ENCODE measurements at regions not wholly inside any gene's neighbourhood (a gene's known extent, or its start where the extent isn't known, plus 50 kb on each side); places are given as distances from the start of the nearest gene placed in this dataset.

- H3K4me1 ChIP-seq (ENCODE audit: control insufficient read depth, insufficient read depth, low read length): peaks cover 24% of the 10 kb centered on the region
- no peak overlapping the region for H3K4me3 ChIP-seq (ENCODE audit: low read length)
- H3K27me3 ChIP-seq (ENCODE audit: control insufficient read depth, insufficient read depth, low read length): no peaks in the 10 kb centered on the region
- no peaks in the 10 kb centered on the region for H3K9me3 ChIP-seq (ENCODE audit: control insufficient read depth, low read length)
- H3K9ac ChIP-seq (ENCODE audit: low read length): no peak overlapping the region
- no peaks in the 10 kb centered on the region for H3K36me3 ChIP-seq (ENCODE audit: control insufficient read depth, insufficient read depth, low read length)
Measured at GRCh38 chr20:17881741-17882064, 86.9 kb downstream of the SNX5 start.

- Histone ChIP-seq H3K4me3 (ENCODE audit: low read length) (no peak overlapping the region), H3K27me3 (ENCODE audit: control insufficient read depth, insufficient read depth, low read length) (no peaks in the 10 kb centered on the region), H3K9ac (ENCODE audit: low read length) (no peak overlapping the region), H3K36me3 (ENCODE audit: control insufficient read depth, insufficient read depth, low read length) (no peaks in the 10 kb centered on the region), H3K4me1 (ENCODE audit: control insufficient read depth, insufficient read depth, low read length) (peaks cover 49% of the 10 kb centered on the region), H3K9me3 (ENCODE audit: control insufficient read depth, low read length) (no peaks in the 10 kb centered on the region)
Measured at GRCh38 chr20:17878912-17879602, 89.5 kb downstream of the SNX5 start.

GRCh38 chr20:17878069-17878911 lies 90.3 kb downstream of the SNX5 start:
- H3K9me3 ChIP-seq (ENCODE audit: control insufficient read depth, low read length): no peaks in the 10 kb centered on the region
- H3K4me1 ChIP-seq (ENCODE audit: control insufficient read depth, insufficient read depth, low read length): peaks cover 57% of the 10 kb centered on the region
- no peak overlapping the region for H3K4me3 ChIP-seq (ENCODE audit: low read length)
- H3K9ac ChIP-seq (ENCODE audit: low read length): no peak overlapping the region
- H3K36me3 ChIP-seq (ENCODE audit: control insufficient read depth, insufficient read depth, low read length): no peaks in the 10 kb centered on the region
- H3K27me3 ChIP-seq (ENCODE audit: control insufficient read depth, insufficient read depth, low read length): no peaks in the 10 kb centered on the region

GRCh38 chr20:17875981-17876385 lies 92.6 kb downstream of the SNX5 start:
- peaks cover 56% of the 10 kb centered on the region for H3K4me1 ChIP-seq (ENCODE audit: control insufficient read depth, insufficient read depth, low read length)
- H3K36me3 ChIP-seq (ENCODE audit: control insufficient read depth, insufficient read depth, low read length): no peaks in the 10 kb centered on the region
- H3K9ac ChIP-seq (ENCODE audit: low read length): peak overlapping the region; percentile 50
- no peak overlapping the region for H3K4me3 ChIP-seq (ENCODE audit: low read length)
- H3K9me3 ChIP-seq (ENCODE audit: control insufficient read depth, low read length): no peaks in the 10 kb centered on the region
- H3K27me3 ChIP-seq (ENCODE audit: control insufficient read depth, insufficient read depth, low read length): no peaks in the 10 kb centered on the region

- Histone ChIP-seq H3K4me3 (ENCODE audit: low read length) (no peak overlapping the region), H3K4me1 (ENCODE audit: control insufficient read depth, insufficient read depth, low read length) (peaks cover 56% of the 10 kb centered on the region), H3K9ac (ENCODE audit: low read length) (peak overlapping the region; percentile 50), H3K9me3 (ENCODE audit: control insufficient read depth, low read length) (no peaks in the 10 kb centered on the region), H3K27me3 (ENCODE audit: control insufficient read depth, insufficient read depth, low read length) (no peaks in the 10 kb centered on the region), H3K36me3 (ENCODE audit: control insufficient read depth, insufficient read depth, low read length) (no peaks in the 10 kb centered on the region)
Measured at GRCh38 chr20:17875106-17875980, 93.3 kb downstream of the SNX5 start.

- Histone ChIP-seq H3K4me1 (ENCODE audit: control insufficient read depth, insufficient read depth, low read length) (peaks cover 56% of the 10 kb centered on the region), H3K4me3 (ENCODE audit: low read length) (peak overlapping the region; percentile 5), H3K36me3 (ENCODE audit: control insufficient read depth, insufficient read depth, low read length) (no peaks in the 10 kb centered on the region), H3K9ac (ENCODE audit: low read length) (peak overlapping the region; percentile 46), H3K27me3 (ENCODE audit: control insufficient read depth, insufficient read depth, low read length) (no peaks in the 10 kb centered on the region), H3K9me3 (ENCODE audit: control insufficient read depth, low read length) (no peaks in the 10 kb centered on the region)
Measured at GRCh38 chr20:17874271-17875105, 94.1 kb downstream of the SNX5 start.

GRCh38 chr20:17873410-17874270 lies 95.0 kb downstream of the SNX5 start:
- no peaks in the 10 kb centered on the region for H3K36me3 ChIP-seq (ENCODE audit: control insufficient read depth, insufficient read depth, low read length)
- no peaks in the 10 kb centered on the region for H3K27me3 ChIP-seq (ENCODE audit: control insufficient read depth, insufficient read depth, low read length)
- peak overlapping the region; percentile 5 for H3K4me3 ChIP-seq (ENCODE audit: low read length)
- peak overlapping the region; percentile 46 for H3K9ac ChIP-seq (ENCODE audit: low read length)
- H3K9me3 ChIP-seq (ENCODE audit: control insufficient read depth, low read length): no peaks in the 10 kb centered on the region
- H3K4me1 ChIP-seq (ENCODE audit: control insufficient read depth, insufficient read depth, low read length): peaks cover 62% of the 10 kb centered on the region

- no peaks in the 10 kb centered on the region for H3K9me3 ChIP-seq (ENCODE audit: control insufficient read depth, low read length)
- H3K4me1 ChIP-seq (ENCODE audit: control insufficient read depth, insufficient read depth, low read length): peaks cover 65% of the 10 kb centered on the region
- H3K9ac ChIP-seq (ENCODE audit: low read length): no peak overlapping the region
- no peak overlapping the region for H3K4me3 ChIP-seq (ENCODE audit: low read length)
- H3K36me3 ChIP-seq (ENCODE audit: control insufficient read depth, insufficient read depth, low read length): no peaks in the 10 kb centered on the region
- no peaks in the 10 kb centered on the region for H3K27me3 ChIP-seq (ENCODE audit: control insufficient read depth, insufficient read depth, low read length)
Measured at GRCh38 chr20:17872959-17873358, 95.6 kb downstream of the SNX5 start.

GRCh38 chr20:17872434-17872833 lies 96.2 kb downstream of the SNX5 start:
- H3K9ac ChIP-seq (ENCODE audit: low read length): no peak overlapping the region
- H3K27me3 ChIP-seq (ENCODE audit: control insufficient read depth, insufficient read depth, low read length): no peaks in the 10 kb centered on the region
- H3K4me1 ChIP-seq (ENCODE audit: control insufficient read depth, insufficient read depth, low read length): peaks cover 61% of the 10 kb centered on the region
- H3K36me3 ChIP-seq (ENCODE audit: control insufficient read depth, insufficient read depth, low read length): no peaks in the 10 kb centered on the region
- H3K4me3 ChIP-seq (ENCODE audit: low read length): no peak overlapping the region
- H3K9me3 ChIP-seq (ENCODE audit: control insufficient read depth, low read length): no peaks in the 10 kb centered on the region

- Histone ChIP-seq H3K36me3 (ENCODE audit: control insufficient read depth, insufficient read depth, low read length) (no peaks in the 10 kb centered on the region), H3K9ac (ENCODE audit: low read length) (no peak overlapping the region), H3K4me1 (ENCODE audit: control insufficient read depth, insufficient read depth, low read length) (peaks cover 55% of the 10 kb centered on the region)
Measured at GRCh38 chr20:17871886-17872285, 96.7 kb downstream of the SNX5 start.

GRCh38 chr20:17871181-17871580 lies 97.4 kb downstream of the SNX5 start:
- H3K4me3 ChIP-seq (ENCODE audit: low read length): no peak overlapping the region
- no peaks in the 10 kb centered on the region for H3K27me3 ChIP-seq (ENCODE audit: control insufficient read depth, insufficient read depth, low read length)
- peaks cover 48% of the 10 kb centered on the region for H3K4me1 ChIP-seq (ENCODE audit: control insufficient read depth, insufficient read depth, low read length)
- H3K9me3 ChIP-seq (ENCODE audit: control insufficient read depth, low read length): no peaks in the 10 kb centered on the region
- H3K9ac ChIP-seq (ENCODE audit: low read length): no peak overlapping the region
- no peaks in the 10 kb centered on the region for H3K36me3 ChIP-seq (ENCODE audit: control insufficient read depth, insufficient read depth, low read length)

More at GRCh38 chr20:17871886-17872285, 96.7 kb downstream of the SNX5 start:
- Histone ChIP-seq H3K9me3 (ENCODE audit: control insufficient read depth, low read length) (no peaks in the 10 kb centered on the region), H3K4me3 (ENCODE audit: low read length) (no peak overlapping the region), H3K27me3 (ENCODE audit: control insufficient read depth, insufficient read depth, low read length) (no peaks in the 10 kb centered on the region)

Measured in mucosa of stomach (tissue), 1 donor.